Activated B cell treated with CpG ODN at 0.5 μM for 24 hours (primary cell): ENCODE measurements at regions not wholly inside any gene's neighbourhood (a gene's known extent, or its start where the extent isn't known, plus 50 kb on each side); places are given as distances from the start of the nearest gene placed in this dataset.

Source experiments
- ATAC-seq: fragments of 200-7000 bp; cut with Tn5 transposase; one replicate; pipeline ENCODE4 v1.10.0; 2021; ENCODE audit warnings: low read depth, mild to moderate bottlenecking, moderate library complexity
- CTCF ChIA-PET: fragments of 350-600 bp; sonication (Branson Sonifier 250); formaldehyde crosslinking; loops from one replicate; lab custom pipeline; 2021; ENCODE audit warnings: antibody characterized with exemption; lab: Charles Lee
- POLR2A ChIA-PET: fragments of 350-600 bp; sonication (Branson Sonifier 250); formaldehyde crosslinking; loops from one replicate; lab custom pipeline; 2021; ENCODE audit warnings: antibody characterized with exemption; lab: Charles Lee
- DNase-seq: peaks from one replicate; pipeline ENCODE4 v3.0.0; 2022
- H3K27ac Mint-ChIP-seq: one replicate; pipeline ENCODE4 v1.8.0; 2020; ENCODE audit warnings: mixed read lengths
- H3K27me3 Mint-ChIP-seq: one replicate; pipeline ENCODE4 v1.8.0; 2021; ENCODE audit warnings: mixed read lengths
- H3K36me3 Mint-ChIP-seq: one replicate; pipeline ENCODE4 v1.8.0; 2021; ENCODE audit warnings: low read depth, mixed read lengths
- H3K4me1 Mint-ChIP-seq: one replicate; pipeline ENCODE4 v1.8.0; 2021; ENCODE audit warnings: mixed read lengths
- H3K4me3 Mint-ChIP-seq: one replicate; pipeline ENCODE4 v1.8.0; 2020; ENCODE audit warnings: mild to moderate bottlenecking, mixed read lengths
- H3K9me3 Mint-ChIP-seq: one replicate; pipeline ENCODE4 v1.8.0; 2020; ENCODE audit warnings: mixed read lengths
- CTCF ChIP-seq: fragments of 200-600 bp; IDR thresholded peaks from one replicate; pipeline ENCODE4 v1.8.0; 2022; ENCODE audit warnings: antibody characterized with exemption, mild to moderate bottlenecking
- intact Hi-C: fragments of 100-400 bp; cut with micrococcal nuclease; formaldehyde crosslinking; loops from one replicate; pipeline ENCODE4 v1.15.1; 2024

GRCh38 chr13:106177146-106177545 is 358.3 kb downstream of the EFNB2 start:
- peaks cover 4% of the 10 kb centered on the region for H3K9me3 Mint-ChIP-seq
- H3K4me3 Mint-ChIP-seq: no peak overlapping the region
- ATAC-seq (no peak), DNase-seq (no peak)
- TF ChIP-seq CTCF: no peak
- H3K27ac Mint-ChIP-seq: no peak overlapping the region
- POLR2A ChIA-PET: no interaction called here
- no peaks in the 10 kb centered on the region for H3K36me3 Mint-ChIP-seq
- no peaks in the 10 kb centered on the region for H3K27me3 Mint-ChIP-seq
- H3K4me1 Mint-ChIP-seq: no peaks in the 10 kb centered on the region
- intact Hi-C loops: no loop called here
- CTCF ChIA-PET: no interaction called here

GRCh38 chr13:106176117-106176516 is 359.3 kb downstream of the EFNB2 start:
- ChIA-PET POLR2A (no interaction called here), CTCF (no interaction called here)
- DNase-seq (no peak), ATAC-seq (no peak)
- Mint-ChIP-seq H3K9me3 (peaks cover 4% of the 10 kb centered on the region), H3K27ac (no peak overlapping the region), H3K27me3 (no peaks in the 10 kb centered on the region), H3K4me1 (no peaks in the 10 kb centered on the region), H3K36me3 (no peaks in the 10 kb centered on the region), H3K4me3 (no peak overlapping the region)
- intact Hi-C loops: no loop called here
- no peak for TF ChIP-seq CTCF

- ChIA-PET POLR2A (no interaction called here), CTCF (no interaction called here)
- Mint-ChIP-seq H3K9me3 (peaks cover 4% of the 10 kb centered on the region), H3K36me3 (no peaks in the 10 kb centered on the region), H3K4me3 (no peak overlapping the region), H3K27ac (no peak overlapping the region), H3K27me3 (no peaks in the 10 kb centered on the region), H3K4me1 (no peaks in the 10 kb centered on the region)
- ATAC-seq (no peak), DNase-seq (no peak)
- no peak for TF ChIP-seq CTCF
- intact Hi-C loops: no loop called here
Measured at GRCh38 chr13:106173891-106174610, 361.4 kb downstream of the EFNB2 start.

- POLR2A ChIA-PET: no interaction called here
- CTCF ChIA-PET: no interaction called here
- no peaks in the 10 kb centered on the region for H3K27me3 Mint-ChIP-seq
- no peaks in the 10 kb centered on the region for H3K4me1 Mint-ChIP-seq
- ATAC-seq: no peak
- TF ChIP-seq CTCF: no peak
- H3K9me3 Mint-ChIP-seq: no peaks in the 10 kb centered on the region
- H3K36me3 Mint-ChIP-seq: no peaks in the 10 kb centered on the region
- H3K4me3 Mint-ChIP-seq: no peak overlapping the region
- intact Hi-C loops: no loop called here
- no peak overlapping the region for H3K27ac Mint-ChIP-seq
- no peak for DNase-seq
Measured at GRCh38 chr13:106173346-106173745, 362.1 kb downstream of the EFNB2 start.

- H3K27me3 Mint-ChIP-seq: no peaks in the 10 kb centered on the region
- no peaks in the 10 kb centered on the region for H3K9me3 Mint-ChIP-seq
- no peak overlapping the region for H3K4me3 Mint-ChIP-seq
- ChIA-PET POLR2A (no interaction called here), CTCF (no interaction called here)
- ATAC-seq (no peak), DNase-seq (no peak)
- H3K4me1 Mint-ChIP-seq: no peaks in the 10 kb centered on the region
- no peaks in the 10 kb centered on the region for H3K36me3 Mint-ChIP-seq
- no peak overlapping the region for H3K27ac Mint-ChIP-seq
- TF ChIP-seq CTCF: no peak
- intact Hi-C loops: no loop called here
Measured at GRCh38 chr13:106172176-106172905, 363.1 kb downstream of the EFNB2 start.
